HFFc6 (cell line): ENCODE measurements at regions not wholly inside any gene's neighbourhood (a gene's known extent, or its start where the extent isn't known, plus 50 kb on each side); places are given as distances from the start of the nearest gene placed in this dataset.
"Not testable (repeated sequence)": the region's sequence is repeated elsewhere in the genome, so short reads cannot be mapped to it uniquely, and the experiment has no call there.

Source experiments
- DNase-seq: peaks from one replicate; pipeline ENCODE4 v3.0.0-alpha.2; 2018
- H3K27ac Mint-ChIP-seq: 2 replicates; pipeline ENCODE4 v1.8.0; 2020; ENCODE audit warnings: mild to moderate bottlenecking, mixed read lengths
- H3K27me3 Mint-ChIP-seq: 2 replicates; pipeline ENCODE4 v1.8.0; 2021; ENCODE audit warnings: mild to moderate bottlenecking, moderate library complexity, mixed read lengths; ENCODE audit not compliant: insufficient read depth
- H3K36me3 Mint-ChIP-seq: 2 replicates; pipeline ENCODE4 v1.8.0; 2021; ENCODE audit warnings: low read depth, mixed read lengths
- H3K4me1 Mint-ChIP-seq: 2 replicates; pipeline ENCODE4 v1.8.0; 2020; ENCODE audit warnings: low read depth, mixed read lengths
- H3K4me3 Mint-ChIP-seq: 2 replicates; pipeline ENCODE4 v1.8.0; 2020; ENCODE audit warnings: mild to moderate bottlenecking, moderate library complexity, mixed read lengths
- H3K9me3 Mint-ChIP-seq: 2 replicates; pipeline ENCODE4 v1.8.0; 2020; ENCODE audit warnings: mild to moderate bottlenecking, mixed read lengths
- CTCF ChIP-seq: fragments of 200-600 bp; sonication (generic); IDR thresholded peaks from 2 replicates; pipeline ENCODE4 v1.5.0; 2021; ENCODE audit warnings: antibody characterized with exemption, mild to moderate bottlenecking

- no peaks in the 10 kb centered on the region for H3K4me1 Mint-ChIP-seq
- H3K27me3 Mint-ChIP-seq = peaks cover 15% of the 10 kb centered on the region
- H3K4me3 Mint-ChIP-seq = no peak overlapping the region
- TF ChIP-seq CTCF = no peak
- H3K27ac Mint-ChIP-seq = no peak overlapping the region
- no peak for DNase-seq
- H3K36me3 Mint-ChIP-seq = no peaks in the 10 kb centered on the region
- H3K9me3 Mint-ChIP-seq = no peaks in the 10 kb centered on the region
Measured at GRCh38 chr11:33989461-33989860, 62.1 kb upstream of the CAPRIN1 start.

- Mint-ChIP-seq H3K4me3 (no peak overlapping the region), H3K27me3 (peaks cover 17% of the 10 kb centered on the region), H3K27ac (no peak overlapping the region), H3K4me1 (no peaks in the 10 kb centered on the region), H3K9me3 (no peaks in the 10 kb centered on the region), H3K36me3 (no peaks in the 10 kb centered on the region)
- DNase-seq = no peak
- TF ChIP-seq CTCF = no peak
Measured at GRCh38 chr11:33988586-33989370, 62.8 kb upstream of the CAPRIN1 start.

GRCh38 chr11:33987975-33988580 lies 63.5 kb upstream of the CAPRIN1 start:
- H3K36me3 Mint-ChIP-seq = no peaks in the 10 kb centered on the region
- TF ChIP-seq CTCF = peak; percentile 83
- peak; percentile 62 for DNase-seq
- peaks cover 14% of the 10 kb centered on the region for H3K27me3 Mint-ChIP-seq
- no peaks in the 10 kb centered on the region for H3K4me1 Mint-ChIP-seq
- no peak overlapping the region for H3K4me3 Mint-ChIP-seq
- no peaks in the 10 kb centered on the region for H3K9me3 Mint-ChIP-seq
- H3K27ac Mint-ChIP-seq = no peak overlapping the region

GRCh38 chr11:33987545-33987944 lies 64.0 kb upstream of the CAPRIN1 start:
- no peak for DNase-seq
- peaks cover 10% of the 10 kb centered on the region for H3K27me3 Mint-ChIP-seq
- no peak for TF ChIP-seq CTCF
- H3K9me3 Mint-ChIP-seq = no peaks in the 10 kb centered on the region
- H3K27ac Mint-ChIP-seq = no peak overlapping the region
- no peaks in the 10 kb centered on the region for H3K36me3 Mint-ChIP-seq
- H3K4me3 Mint-ChIP-seq = no peak overlapping the region
- H3K4me1 Mint-ChIP-seq = no peaks in the 10 kb centered on the region

GRCh38 chr11:33986597-33987501 lies 64.7 kb upstream of the CAPRIN1 start:
- not testable (repeated sequence) for H3K27ac Mint-ChIP-seq, H3K4me3 Mint-ChIP-seq, DNase-seq, H3K4me1 Mint-ChIP-seq, H3K9me3 Mint-ChIP-seq, H3K27me3 Mint-ChIP-seq, H3K36me3 Mint-ChIP-seq
